HPDE6-E6E7 (cell line): ENCODE measurements at regions not wholly inside any gene's neighbourhood (a gene's known extent, or its start where the extent isn't known, plus 50 kb on each side); places are given as distances from the start of the nearest gene placed in this dataset.

Experiments
- DNase-seq: peaks from one replicate; pipeline ENCODE4 v3.0.0; 2011; ENCODE audit warnings: missing footprints; ENCODE audit errors: extremely low spot score

DNA sequence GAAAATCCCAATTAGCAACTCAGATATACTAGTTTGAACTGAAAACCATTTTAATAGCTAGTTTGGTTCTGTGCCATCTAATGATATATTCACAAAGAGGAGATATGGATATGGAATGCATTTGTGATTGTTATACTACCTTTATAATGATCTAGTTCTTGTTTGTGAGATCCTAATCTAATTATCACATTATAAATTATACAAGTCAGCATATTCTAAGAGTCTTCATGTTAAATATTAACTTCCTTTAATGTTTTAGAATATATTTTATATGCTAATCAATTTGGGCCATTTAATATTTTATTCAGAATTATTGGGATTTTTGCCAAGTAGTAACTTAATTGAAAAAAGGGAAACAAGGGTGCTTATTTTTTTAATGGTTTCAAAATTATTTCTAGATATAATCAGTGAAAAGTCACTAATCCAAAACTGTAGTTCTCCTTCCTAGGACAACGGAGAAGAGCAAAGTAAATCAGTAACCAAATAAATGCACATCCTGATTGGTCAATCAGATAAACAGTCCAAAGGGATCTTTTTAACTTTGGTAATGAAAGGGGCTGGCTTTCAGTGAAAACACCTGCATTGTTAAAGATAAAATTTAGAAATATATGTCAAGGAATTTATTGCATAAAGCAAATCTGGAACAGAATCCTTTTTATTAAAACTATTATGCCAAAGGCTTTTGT is 173.9 kb upstream of the MEOX2 start:
- DNase-seq, result no peak

DNA sequence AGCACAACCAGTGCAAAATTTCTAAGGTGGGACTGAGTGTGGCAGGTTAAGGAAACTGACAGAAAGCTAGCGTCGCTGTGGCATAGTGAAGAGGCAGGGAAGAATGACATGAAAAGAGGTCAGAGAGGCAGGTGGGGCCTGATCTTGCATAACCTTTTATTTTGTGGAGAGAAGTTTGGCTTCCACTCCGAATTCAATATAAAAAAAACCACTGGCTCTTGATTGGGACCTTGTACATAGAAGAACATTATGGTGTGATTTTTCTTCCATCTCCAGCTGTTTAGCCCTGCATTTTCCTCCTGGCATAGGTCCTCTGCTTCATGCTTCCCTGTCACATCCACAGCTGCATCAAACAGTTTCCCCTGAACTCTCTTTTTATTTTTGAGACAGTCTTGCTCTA is 170.5 kb upstream of the MEOX2 start:
- no peak for DNase-seq

- no peak for DNase-seq
Measured at GRCh38 chr7:15856311-15856710, 169.8 kb upstream of the MEOX2 start.

DNA sequence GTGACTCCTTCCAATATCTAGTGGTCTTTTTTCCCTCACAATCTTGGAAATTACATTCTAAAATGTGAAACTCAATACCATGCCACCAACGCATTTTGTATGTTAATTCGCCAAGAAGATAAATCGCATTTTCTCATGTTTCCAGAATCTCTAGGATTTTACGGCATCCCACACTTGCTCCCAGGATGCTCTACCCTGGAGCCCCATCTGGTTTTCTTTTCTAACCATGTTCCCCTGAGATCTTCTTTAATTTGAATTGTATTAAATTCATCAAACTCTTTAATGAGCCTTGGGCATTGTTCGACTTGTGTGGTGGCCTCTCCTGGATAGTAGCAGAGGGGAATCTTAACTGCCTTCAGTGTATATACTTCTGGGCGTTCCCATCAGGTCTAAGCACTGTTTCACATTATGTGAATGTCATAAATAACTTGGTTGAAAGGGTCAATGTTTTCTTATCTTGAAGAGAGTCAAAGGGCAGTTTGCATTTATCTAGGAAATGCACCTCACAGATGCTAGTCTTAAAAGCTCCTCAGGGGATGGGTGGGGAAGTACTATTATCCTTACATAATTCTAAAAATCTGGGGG is 169.1 kb upstream of the MEOX2 start:
- DNase-seq, result no peak

DNA sequence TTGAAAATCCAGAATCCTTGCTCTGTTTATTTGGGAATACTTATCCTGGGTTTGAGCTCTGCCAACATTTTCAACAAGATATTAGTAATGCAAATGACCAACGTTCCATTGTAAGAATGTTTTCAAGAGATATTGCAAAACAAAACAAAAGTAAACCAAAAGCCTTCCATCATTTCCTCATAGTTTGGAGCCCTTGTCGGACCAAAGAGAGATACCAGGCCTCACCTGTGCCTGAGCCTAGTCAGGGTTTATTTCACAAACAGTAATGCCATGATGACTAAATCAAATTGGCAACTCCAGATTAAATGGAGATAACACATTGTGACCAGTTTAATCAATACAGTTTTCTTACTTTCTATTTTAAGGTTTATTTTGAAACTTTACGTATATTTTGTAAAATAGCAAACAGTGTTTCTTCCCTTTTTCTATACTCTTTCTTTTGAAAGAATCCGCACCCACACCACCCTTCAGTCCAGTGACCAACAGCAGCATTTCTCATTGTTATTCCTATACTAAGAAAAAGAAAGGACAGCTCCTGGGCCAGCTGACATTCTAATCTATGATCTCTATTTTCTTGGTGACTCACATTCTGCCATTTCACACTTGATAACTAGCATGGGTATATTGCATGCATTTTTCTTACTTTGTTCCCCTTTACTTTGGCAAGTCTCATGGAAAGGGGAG is 168.5 kb upstream of the MEOX2 start:
- no peak for DNase-seq

- no peak for DNase-seq
Measured at GRCh38 chr7:15853832-15854470, 167.5 kb upstream of the MEOX2 start.

DNA sequence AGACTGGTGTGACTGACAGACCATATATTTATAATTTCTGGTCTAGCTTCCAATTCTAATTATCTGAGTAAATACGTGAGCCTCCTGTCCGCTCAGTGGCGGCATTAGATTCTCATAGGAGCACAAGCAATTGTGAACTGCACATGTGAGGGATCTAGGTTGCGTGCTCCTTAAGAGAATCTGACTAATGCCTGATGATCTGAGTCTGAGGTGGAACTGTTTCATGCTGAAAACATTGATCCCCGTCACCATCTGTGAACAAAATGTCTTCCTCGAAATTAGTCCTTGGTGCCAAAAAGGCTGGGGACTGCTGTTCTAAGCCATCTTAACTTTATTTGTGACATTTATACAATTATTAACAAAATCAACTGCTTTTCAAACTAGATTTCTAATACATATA is 164.7 kb upstream of the MEOX2 start:
- no peak for DNase-seq

DNA sequence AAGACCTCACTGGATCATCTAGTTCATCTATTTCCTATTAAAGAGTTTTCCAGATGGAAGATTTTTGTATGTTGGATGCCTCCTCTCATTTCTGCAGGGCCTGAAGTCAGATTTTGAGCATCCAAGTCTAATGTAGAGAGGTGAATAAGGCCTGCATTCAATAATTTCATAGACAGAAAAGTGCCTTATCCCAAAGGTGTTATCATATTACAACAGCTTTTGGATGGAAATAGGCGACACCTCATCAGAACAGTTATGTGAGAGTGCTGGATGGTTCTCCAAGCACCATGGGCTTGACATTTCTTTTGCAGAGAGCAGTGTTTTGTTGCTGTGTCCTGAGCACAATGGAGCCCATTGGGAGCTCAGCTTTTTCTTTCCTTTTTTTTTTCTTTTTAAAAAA is 162.4 kb upstream of the MEOX2 start:
- no peak for DNase-seq

- DNase-seq, result no peak
Measured at GRCh38 chr7:15848362-15848761, 161.9 kb upstream of the MEOX2 start.

DNA sequence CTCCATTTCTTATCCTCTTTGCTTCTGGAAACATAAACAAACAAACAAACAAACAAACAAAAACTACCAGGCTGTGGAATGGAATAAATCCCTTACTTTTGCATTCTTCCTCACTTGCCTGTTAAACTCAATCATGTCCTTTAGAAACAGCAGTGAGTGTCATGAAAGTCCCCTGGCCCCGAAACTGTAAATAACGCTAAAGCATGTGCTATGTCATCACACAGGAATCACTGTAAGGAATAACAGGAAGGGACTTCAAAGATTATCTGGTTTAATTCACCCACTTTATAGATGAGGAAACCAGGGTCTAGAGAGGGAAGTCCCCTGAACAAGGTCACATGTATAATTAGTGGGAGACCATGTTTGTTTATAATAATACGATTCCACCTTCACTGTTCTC is 159.4 kb upstream of the MEOX2 start:
- DNase-seq, result no peak

- no peak for DNase-seq
Measured at GRCh38 chr7:15845461-15845860, 159.0 kb upstream of the MEOX2 start.

DNA sequence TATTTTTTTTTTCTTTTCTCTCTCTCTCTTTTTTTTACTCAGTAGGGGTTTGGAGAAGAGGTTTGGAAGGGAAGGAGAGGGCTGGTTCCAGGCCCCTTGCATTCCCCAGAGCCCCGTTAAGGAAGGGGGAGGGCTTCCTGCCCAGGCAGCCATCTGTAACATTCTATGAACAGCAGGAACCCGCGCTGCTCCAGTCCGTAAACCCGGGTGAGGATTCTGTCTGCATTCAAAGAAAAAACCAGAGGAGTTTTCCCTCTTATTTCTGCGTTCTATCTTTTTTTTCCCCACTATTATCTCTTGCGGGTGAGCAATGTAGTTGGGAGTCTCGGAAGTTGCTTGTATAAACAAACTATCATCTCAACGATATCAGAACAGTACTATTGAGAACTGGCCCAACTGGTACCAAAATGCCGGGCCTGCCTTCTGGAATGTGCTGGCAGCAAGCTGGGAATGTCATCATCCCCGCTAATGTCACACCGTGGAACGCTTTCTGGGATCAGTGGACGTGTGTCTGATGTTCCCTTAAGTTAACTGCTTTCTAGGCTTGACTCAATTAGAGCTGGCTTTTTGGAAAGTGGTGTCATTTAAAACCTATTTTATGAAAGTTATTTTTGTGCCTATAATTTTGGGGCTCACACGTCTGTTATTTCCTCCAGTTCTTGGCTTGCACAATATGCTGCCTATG is 153.1 kb upstream of the MEOX2 start:
- no peak for DNase-seq

- DNase-seq, result no peak
Measured at GRCh38 chr7:15838265-15838664, 151.8 kb upstream of the MEOX2 start.

- no peak for DNase-seq
Measured at GRCh38 chr7:15837306-15837950, 150.9 kb upstream of the MEOX2 start.

- DNase-seq, result no peak
Measured at GRCh38 chr7:15836651-15837050, 150.2 kb upstream of the MEOX2 start.

GRCh38 chr7:15836041-15836440 is 149.6 kb upstream of the MEOX2 start:
- DNase-seq, result no peak

- DNase-seq, result no peak
Measured at GRCh38 chr7:15834446-15834845, 148.0 kb upstream of the MEOX2 start.

DNA sequence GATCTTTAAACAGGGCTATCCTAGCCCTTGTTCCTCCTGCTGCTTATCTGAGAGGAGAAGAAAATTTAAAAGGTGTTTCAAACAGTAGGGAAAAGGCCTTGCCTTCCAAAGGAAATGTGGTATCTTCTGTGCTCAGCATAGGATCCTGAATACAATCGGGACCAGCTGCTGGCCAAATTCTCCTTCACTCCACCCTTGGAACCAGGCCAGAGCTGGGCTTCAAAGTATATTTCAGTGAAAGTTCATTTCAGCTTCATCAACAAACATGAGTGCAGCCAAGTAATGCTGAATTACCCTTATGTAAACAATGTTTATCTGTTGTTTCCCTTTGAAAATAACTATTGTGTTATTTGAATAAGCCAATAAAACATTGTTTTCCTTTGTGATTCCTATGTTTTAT is 146.5 kb upstream of the MEOX2 start:
- DNase-seq, result no peak

DNA sequence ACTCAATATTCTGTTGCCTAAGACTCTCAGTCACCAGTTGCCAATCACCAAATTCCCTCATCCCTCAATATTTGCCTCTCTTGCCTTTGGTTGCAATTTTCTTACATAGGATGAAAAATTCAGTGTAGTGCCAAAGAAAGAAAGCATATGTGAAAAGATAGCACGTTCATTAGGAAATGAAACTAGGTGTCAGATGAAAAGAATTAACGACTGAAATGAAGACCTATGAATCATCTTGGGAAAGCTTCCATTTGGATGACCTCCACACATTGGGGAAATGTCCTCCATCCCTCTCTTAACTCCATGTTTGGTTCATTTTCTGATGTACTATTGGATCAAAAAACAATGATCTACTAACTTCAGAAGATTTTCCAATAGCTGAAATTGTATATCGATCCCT is 145.1 kb upstream of the MEOX2 start:
- no peak for DNase-seq

DNA sequence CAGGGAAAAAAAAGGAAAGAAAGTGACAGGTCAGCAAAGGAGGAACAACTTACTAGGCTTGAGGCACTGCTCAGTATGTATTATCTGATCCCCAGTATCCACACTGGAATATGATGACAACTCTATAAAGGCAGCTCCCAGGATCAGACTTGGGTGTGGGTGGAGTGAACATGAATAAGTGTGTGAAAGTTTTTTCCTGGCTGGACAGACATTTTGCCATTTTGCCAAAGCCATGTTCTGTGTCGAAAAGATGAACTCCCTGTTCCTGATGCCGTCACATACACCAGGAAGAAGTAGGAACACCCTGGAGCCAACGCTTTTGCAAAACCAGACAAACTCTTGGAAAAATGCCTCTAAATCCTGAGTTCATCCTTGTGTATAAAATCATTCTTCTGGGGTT is 143.2 kb upstream of the MEOX2 start:
- no peak for DNase-seq

DNA sequence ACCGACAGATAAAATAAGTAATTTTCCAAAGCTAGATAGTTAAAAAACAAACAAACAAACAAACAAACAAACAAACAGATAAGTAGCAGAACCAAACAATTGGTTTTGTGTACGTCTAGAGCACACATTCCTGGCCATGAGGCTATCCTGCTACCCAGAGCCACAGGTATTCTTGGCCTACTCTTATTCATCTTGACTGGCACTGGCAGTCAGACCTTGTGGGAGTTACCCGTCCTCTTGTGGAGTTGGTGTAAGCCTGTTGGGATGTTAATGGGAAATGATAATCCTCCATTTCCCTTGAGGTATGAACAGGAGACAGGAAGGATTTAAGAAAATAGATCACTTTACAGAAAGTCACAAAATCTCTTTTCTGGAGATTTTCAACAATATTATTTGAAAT is 142.4 kb upstream of the MEOX2 start:
- DNase-seq, result no peak
